ENCODE measurements at regions not wholly inside any gene's neighbourhood (a gene's known extent, or its start where the extent isn't known, plus 50 kb on each side); places are given as distances from the start of the nearest gene placed in this dataset.
A peak's percentile ranks its signal among the peaks of the same experiment; 100 is the strongest.

DNA sequence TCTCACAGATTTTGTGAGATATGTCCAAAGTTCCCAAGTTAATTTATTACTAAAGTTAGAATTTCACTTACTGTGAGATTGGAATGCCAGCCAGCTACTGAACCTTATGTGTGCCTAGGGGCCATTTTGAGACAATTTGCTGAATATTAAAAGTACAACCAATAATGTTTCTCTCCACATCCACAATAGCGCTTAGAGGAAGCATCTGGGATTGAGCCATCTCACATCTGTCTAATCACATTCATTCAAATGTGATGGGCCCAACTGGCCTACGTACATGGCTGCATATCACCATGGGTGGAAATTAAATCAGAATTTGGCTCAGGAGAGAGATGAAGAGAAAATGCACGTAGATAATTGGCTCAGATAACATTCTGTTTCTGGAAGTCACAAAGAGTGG lies 1294.0 kb downstream of the AACS start:
- peaks cover 3 to 9% (median 6%) of the 10 kb centered on the region in 3 donors for H3K9me3 Mint-ChIP-seq
- H3K4me1 Mint-ChIP-seq: peaks cover 0 to 1% (median 0%) of the 10 kb centered on the region in 3 donors
- no peak overlapping the region for H3K4me3 Mint-ChIP-seq
- no peaks in the 10 kb centered on the region for H3K27me3 Mint-ChIP-seq
- no peak overlapping the region for H3K27ac Mint-ChIP-seq
- no peaks in the 10 kb centered on the region for H3K36me3 Mint-ChIP-seq

DNA sequence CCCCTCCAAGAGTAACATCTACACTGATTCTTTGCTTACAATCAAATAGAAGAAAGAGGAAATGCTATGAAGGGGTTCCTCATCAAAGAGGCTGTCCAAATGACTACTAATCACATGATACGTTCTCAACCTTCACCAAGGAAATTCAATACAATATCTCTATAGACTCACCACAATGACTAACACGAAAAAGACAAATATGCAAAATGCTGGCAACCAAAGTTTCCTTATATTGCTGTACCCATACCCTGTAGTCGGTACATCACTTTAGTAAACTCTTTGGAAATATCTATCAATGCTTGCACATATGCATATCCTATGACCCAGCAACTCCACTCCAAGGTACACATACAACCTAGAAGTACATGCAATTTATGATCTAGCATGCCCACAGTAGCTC lies 1296.6 kb downstream of the AACS start:
- peaks cover 0 to 9% (median 3%) of the 10 kb centered on the region in 3 donors for H3K9me3 Mint-ChIP-seq
- H3K4me1 Mint-ChIP-seq: peaks cover 0 to 1% (median 0%) of the 10 kb centered on the region in 3 donors
- H3K36me3 Mint-ChIP-seq: peaks cover 2% of the 10 kb centered on the region
- H3K4me3 Mint-ChIP-seq: no peak overlapping the region
- no peak overlapping the region for H3K27ac Mint-ChIP-seq
- H3K27me3 Mint-ChIP-seq: no peaks in the 10 kb centered on the region

DNA sequence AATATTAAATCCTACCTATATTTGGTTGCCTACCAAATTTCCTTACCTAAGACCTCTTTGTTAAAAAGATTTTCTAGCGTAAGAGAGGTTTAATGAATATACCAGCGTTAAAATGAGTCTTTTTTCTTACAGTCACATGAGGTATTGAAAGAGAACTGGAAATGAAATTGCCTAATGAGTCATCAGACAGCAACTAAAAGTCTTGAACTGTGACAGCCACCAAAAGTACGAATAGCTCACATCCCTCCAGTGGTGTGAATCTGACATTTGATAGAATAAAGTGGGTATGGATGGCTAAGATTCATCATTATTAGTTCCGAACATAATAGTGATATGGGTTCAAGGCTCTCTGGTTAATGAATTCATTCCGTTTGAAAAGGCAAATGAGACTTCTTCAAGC lies 1297.3 kb downstream of the AACS start:
- Mint-ChIP-seq H3K4me3 (no peak overlapping the region), H3K36me3 (peaks cover 2% of the 10 kb centered on the region), H3K27me3 (no peaks in the 10 kb centered on the region), H3K4me1 (peaks cover 0 to 1% (median 0%) of the 10 kb centered on the region in 3 donors), H3K27ac (no peak overlapping the region), H3K9me3 (peaks cover 0 to 9% (median 1%) of the 10 kb centered on the region in 3 donors)

DNA sequence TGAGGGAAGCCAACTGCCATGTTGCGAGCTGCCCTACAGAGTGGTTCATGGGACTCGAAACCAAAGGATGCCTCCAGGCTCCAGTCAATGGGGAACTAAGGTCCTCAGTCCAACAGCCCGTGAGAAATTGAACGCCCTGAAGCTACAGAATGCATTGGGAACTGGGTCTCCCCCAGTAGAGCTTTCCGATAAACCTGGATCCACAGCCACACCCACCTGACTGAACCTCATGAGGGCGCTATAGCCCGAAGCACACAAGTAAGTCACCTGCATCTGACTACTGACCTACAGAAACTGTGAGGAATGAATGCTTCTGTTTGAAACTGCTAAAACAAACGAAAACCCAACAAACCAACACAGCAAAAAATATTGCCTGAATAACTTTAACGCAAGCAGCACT lies 1297.7 kb downstream of the AACS start:
- peaks cover 0 to 1% (median 0%) of the 10 kb centered on the region in 3 donors for H3K4me1 Mint-ChIP-seq
- peaks cover 1 to 9% (median 4%) of the 10 kb centered on the region in 3 donors for H3K9me3 Mint-ChIP-seq
- H3K27ac Mint-ChIP-seq: no peak overlapping the region
- no peaks in the 10 kb centered on the region for H3K27me3 Mint-ChIP-seq
- peak overlapping the region in 1 of 4 donors; percentile 12 for H3K4me3 Mint-ChIP-seq
- H3K36me3 Mint-ChIP-seq: peaks cover 2% of the 10 kb centered on the region

DNA sequence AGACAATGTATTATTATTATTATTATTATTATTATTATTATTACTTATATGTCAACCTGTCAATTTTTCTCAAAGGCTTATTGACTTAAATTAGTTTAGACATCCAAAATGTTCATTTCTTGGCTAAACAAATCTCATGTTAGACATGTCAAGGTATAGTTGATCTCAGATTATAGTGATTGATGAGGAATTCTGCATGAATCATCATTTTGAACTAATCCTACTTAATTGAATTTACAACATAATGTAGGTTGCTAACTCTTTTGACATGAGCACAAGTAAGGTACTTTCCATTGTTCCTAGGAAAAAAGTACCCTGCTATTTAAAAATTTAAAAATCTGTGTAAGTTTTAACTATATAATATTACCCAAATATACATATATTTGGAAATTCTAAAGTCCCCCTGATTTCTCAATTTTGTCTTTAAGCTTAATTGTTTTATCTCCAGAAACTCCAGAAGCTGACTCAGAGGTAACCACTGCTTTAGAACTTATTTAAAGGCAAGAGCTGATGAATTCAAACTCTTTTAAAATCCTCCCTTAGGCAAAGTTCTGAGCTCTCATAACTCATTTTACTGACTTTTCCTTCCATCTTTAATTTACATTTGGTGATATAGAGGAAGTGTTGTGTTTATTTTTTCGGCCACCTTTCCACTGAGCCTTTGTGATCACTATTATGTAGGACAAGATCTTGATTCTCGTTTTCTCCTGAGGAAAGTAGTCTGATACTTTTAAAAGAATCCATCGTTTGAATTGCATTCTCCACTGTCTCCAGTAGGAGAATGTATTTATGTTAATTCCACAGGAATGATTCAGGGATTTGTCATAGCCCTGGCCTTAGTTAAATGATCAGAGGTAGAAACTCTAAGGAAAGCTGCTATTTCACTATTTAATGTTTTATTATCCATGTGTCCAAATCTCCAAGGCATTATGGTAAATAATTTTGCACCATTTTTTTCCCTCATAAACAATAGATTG lies 1304.5 kb downstream of the AACS start:
- Mint-ChIP-seq H3K27me3 (no peaks in the 10 kb centered on the region), H3K4me3 (no peak overlapping the region), H3K36me3 (peaks cover 2% of the 10 kb centered on the region), H3K4me1 (no peaks in the 10 kb centered on the region), H3K9me3 (peaks cover 0 to 4% (median 1%) of the 10 kb centered on the region in 3 donors), H3K27ac (no peak overlapping the region)

DNA sequence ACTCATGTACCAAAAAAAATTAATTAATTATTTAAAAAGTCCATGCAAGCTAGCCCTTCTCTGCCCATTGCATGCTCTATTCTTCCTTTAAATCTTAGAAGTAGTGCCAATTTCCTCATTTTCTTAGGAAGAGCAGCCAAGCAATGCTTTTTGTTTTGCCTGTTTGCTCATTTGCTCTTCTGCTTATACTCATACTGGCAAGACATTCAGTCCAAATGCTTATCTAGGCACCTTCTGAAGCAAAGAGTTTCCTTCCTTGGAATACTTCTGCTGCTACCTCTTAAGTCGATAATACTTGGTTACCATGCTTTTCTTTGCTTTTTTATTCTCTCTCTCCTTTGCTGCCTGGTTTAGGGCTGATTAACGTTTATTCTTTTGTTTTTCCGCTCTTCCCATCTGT lies 1318.3 kb downstream of the AACS start:
- Mint-ChIP-seq H3K9me3 (peaks cover 0 to 9% (median 6%) of the 10 kb centered on the region in 3 donors), H3K4me1 (no peaks in the 10 kb centered on the region), H3K36me3 (peaks cover 2% of the 10 kb centered on the region), H3K4me3 (no peak overlapping the region), H3K27ac (peak overlapping the region in 1 of 3 donors; percentile 36), H3K27me3 (no peaks in the 10 kb centered on the region)

DNA sequence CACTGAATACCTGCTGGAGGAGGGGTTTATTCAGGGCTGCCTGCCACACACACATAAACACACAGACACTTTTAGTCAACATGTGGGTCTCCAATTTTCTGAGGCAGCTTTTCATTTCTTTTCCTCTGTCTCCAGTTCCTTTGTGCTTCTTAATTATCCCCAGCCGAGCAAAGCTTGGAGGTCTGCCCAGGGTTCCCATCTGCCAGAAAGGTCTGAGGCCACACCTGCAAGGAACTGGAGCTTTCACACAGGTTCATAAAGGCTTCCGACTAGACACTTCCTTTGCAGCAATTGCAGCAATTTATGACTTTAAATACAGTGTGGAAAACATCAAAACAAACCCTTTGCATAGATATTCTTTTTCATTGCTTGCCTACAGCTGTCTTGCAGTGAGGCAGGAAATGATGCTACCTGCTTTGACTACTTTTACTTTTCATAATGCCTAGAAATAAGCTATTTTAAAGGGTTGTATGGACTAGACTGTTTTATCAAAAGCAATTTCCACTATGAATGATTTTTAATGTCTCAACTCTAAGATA lies 1318.9 kb downstream of the AACS start:
- Mint-ChIP-seq H3K4me3 (no peak overlapping the region), H3K27ac (peak overlapping the region in 1 of 3 donors; percentile 36), H3K4me1 (no peaks in the 10 kb centered on the region), H3K27me3 (no peaks in the 10 kb centered on the region), H3K36me3 (peaks cover 2% of the 10 kb centered on the region), H3K9me3 (peaks cover 0 to 12% (median 6%) of the 10 kb centered on the region in 3 donors)

DNA sequence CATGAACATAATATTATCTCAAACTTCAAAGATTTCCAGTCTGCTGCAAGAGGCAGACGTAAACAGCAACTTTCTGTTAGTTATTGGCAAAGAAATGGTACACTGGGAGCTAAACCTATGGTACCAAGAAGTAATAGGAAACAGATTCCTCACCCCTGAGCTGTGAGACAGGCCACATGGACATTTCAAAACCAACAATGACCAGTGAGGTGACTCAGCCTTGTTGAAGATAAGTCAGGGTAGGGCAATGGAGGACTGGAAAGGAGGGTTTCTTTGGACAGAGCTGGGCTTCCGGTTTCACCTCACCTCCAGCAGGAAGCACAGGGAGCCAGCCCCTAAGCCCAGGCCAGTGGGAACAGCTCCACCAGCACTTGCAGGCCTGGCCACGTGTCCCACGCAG lies 1320.5 kb downstream of the AACS start:
- Mint-ChIP-seq H3K4me3 (no peak overlapping the region), H3K27ac (no peak overlapping the region), H3K9me3 (peaks cover 0 to 10% (median 5%) of the 10 kb centered on the region in 3 donors), H3K27me3 (no peaks in the 10 kb centered on the region), H3K36me3 (peaks cover 2% of the 10 kb centered on the region), H3K4me1 (no peaks in the 10 kb centered on the region)

DNA sequence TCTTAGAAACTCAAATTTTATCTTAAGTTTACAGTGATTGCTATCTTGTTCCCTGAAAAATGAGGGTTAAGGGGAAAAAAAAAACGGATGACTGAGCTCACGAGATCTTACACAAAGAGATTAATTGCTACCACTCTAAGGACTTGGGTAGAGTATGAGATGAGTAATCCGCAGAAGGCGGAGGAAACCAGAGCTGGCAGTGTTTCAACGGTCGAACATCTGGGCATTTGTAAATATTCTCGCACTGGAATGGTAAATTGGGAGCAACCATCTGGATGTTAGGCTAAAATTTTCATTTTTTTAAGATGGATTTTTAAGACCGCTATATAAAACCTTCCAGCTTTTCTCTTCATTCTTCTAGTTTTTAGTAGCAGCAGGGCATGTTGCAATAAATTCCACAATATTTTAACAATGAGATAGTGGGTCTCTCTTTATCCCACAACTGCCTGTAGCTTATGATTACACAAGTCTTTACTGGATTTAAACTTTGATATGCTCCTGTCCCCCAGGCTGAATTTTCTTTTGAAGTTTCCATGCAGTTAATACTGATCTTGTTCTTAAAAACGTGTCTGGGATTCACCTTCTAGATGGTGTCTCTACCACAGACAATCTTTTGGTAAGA lies 1324.1 kb downstream of the AACS start:
- Mint-ChIP-seq H3K27me3 (no peaks in the 10 kb centered on the region), H3K4me1 (peaks cover 0 to 1% (median 0%) of the 10 kb centered on the region in 3 donors), H3K36me3 (peaks cover 2% of the 10 kb centered on the region), H3K27ac (no peak overlapping the region), H3K9me3 (peaks cover 2 to 4% (median 3%) of the 10 kb centered on the region in 3 donors), H3K4me3 (no peak overlapping the region)

DNA sequence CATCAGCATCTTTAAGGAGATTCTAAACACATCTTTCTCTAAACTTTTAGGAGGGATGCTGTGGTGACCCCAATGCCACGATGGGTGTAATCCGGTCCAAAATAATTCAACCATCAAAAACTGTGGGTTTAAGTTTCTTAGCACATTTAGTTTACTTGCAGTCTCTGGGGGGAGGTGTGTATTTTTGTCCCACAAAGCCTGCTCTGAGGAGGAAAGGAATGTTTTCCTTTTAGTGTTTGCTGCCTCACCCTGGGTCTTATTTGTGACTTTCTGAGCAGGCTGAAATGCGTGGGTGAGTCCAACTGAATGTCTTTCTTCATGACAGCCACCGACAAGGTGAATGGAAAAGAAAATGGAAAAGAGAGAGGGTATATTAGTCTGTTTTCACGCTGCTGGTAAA lies 1324.7 kb downstream of the AACS start:
- no peaks in the 10 kb centered on the region for H3K27me3 Mint-ChIP-seq
- H3K27ac Mint-ChIP-seq: no peak overlapping the region
- no peak overlapping the region for H3K4me3 Mint-ChIP-seq
- H3K4me1 Mint-ChIP-seq: peaks cover 0 to 1% (median 0%) of the 10 kb centered on the region in 3 donors
- H3K9me3 Mint-ChIP-seq: peaks cover 2 to 4% (median 3%) of the 10 kb centered on the region in 3 donors
- peaks cover 2% of the 10 kb centered on the region for H3K36me3 Mint-ChIP-seq

DNA sequence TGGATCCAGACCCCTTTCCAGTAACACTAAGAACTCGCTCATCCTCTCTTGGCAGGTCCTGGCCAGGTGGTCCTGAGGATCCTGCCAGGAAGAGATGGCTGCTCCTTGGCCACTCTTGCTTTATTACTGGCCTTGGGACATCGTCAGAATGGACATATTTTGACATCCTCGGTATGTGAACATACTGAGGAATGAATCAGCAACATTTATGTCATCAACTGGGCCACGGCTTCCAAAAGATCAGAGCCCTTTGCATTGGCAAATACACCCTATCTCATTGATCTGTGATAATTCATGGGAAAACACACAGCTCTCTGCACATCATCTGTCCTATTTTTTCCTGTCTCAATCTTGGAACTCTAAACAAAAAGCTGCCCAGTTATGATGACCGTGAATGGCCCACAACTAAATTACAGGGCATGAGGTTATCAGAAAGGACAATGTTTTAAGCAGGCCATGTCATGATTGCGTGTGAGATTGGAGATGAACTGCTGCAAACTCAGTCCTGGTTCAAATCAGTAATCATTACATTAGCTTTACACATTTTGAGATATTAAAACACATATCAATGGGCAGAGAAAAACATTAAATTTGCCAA lies 1325.8 kb downstream of the AACS start:
- H3K4me1 Mint-ChIP-seq: peaks cover 0 to 1% (median 0%) of the 10 kb centered on the region in 3 donors
- peaks cover 3 to 4% (median 3%) of the 10 kb centered on the region in 3 donors for H3K9me3 Mint-ChIP-seq
- H3K27ac Mint-ChIP-seq: no peak overlapping the region
- H3K27me3 Mint-ChIP-seq: no peaks in the 10 kb centered on the region
- H3K36me3 Mint-ChIP-seq: peaks cover 2% of the 10 kb centered on the region
- H3K4me3 Mint-ChIP-seq: no peak overlapping the region

DNA sequence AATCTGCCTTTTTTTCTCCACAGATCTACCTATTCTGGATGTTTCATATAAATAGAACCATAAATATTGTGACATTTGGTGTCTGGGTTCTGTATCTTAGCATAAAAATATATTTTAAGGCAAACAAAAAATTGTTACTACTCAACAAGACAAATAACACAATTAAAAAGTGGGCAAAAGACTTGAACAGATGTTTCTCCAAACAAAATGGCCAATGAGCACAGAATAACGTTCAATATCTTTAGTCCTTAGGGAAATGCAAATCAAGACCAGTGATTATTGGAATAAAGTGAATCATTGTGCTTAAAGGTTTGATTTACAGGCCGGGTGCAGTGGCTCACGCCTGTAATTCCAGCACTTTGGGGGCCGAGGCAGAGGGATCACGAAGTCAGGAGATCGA lies 1331.3 kb downstream of the AACS start:
- H3K27ac Mint-ChIP-seq: no peak overlapping the region
- H3K27me3 Mint-ChIP-seq: no peaks in the 10 kb centered on the region
- H3K4me3 Mint-ChIP-seq: no peak overlapping the region
- H3K36me3 Mint-ChIP-seq: no peaks in the 10 kb centered on the region
- H3K4me1 Mint-ChIP-seq: peaks cover 0 to 1% (median 0%) of the 10 kb centered on the region in 3 donors
- H3K9me3 Mint-ChIP-seq: peaks cover 3 to 6% (median 4%) of the 10 kb centered on the region in 3 donors

DNA sequence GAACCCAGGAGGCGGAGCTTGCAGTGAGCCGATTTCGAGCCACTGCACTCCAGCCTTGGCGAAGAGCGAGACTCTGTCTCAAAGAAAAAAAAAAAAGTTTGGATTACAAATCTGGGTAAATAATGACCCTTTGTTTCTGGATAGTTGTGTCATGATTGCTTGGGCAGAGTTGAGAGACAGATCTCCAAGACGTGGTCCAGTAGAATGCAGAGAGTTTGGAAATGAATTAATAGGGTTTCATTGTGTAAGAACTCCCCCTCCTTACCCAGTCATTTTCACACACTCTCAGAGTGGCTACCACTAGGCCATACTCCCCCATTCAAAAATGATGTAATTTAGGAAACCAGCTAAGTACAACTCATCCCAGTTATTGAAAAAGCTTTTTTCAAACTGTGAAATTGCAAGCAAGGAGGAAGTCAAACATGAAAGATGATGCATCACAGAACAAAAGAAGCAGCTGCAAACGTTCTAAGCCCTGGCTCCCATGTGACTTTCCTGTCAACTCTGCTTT lies 1331.9 kb downstream of the AACS start:
- H3K27ac Mint-ChIP-seq: no peak overlapping the region
- no peak overlapping the region for H3K4me3 Mint-ChIP-seq
- H3K4me1 Mint-ChIP-seq: peaks cover 0 to 1% (median 0%) of the 10 kb centered on the region in 3 donors
- no peaks in the 10 kb centered on the region for H3K27me3 Mint-ChIP-seq
- H3K9me3 Mint-ChIP-seq: peaks cover 3 to 6% (median 4%) of the 10 kb centered on the region in 3 donors
- no peaks in the 10 kb centered on the region for H3K36me3 Mint-ChIP-seq

DNA sequence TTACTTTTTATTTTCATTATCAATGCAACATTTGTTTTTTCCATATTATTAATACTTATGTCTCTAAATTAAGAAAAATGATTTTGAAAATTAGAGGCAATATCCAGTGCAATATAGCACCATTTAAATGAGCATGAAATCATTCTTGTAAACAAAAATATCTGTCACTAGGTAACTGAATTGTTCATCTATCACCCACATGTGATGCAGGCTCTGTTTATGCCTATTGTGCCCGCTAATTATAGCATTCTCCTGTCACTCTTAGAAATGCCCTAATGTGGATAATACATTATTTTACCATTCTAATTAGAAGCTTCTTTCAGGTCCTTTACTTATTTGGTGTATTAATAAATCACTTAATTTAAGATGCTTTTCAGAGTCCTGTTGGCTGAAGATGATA lies 1332.4 kb downstream of the AACS start:
- Mint-ChIP-seq H3K27me3 (no peaks in the 10 kb centered on the region), H3K27ac (no peak overlapping the region), H3K4me3 (no peak overlapping the region), H3K4me1 (peaks cover 0 to 1% (median 0%) of the 10 kb centered on the region in 3 donors), H3K36me3 (no peaks in the 10 kb centered on the region), H3K9me3 (peaks cover 3 to 6% (median 4%) of the 10 kb centered on the region in 3 donors)

Data from IgD-negative memory B cell (primary cell).